Right lung (tissue), 2 donors: ENCODE measurements at regions not wholly inside any gene's neighbourhood (a gene's known extent, or its start where the extent isn't known, plus 50 kb on each side); places are given as distances from the start of the nearest gene placed in this dataset.
"Not testable (repeated sequence)": the region's sequence is repeated elsewhere in the genome, so short reads cannot be mapped to it uniquely, and the experiment has no call there.

Experiments used
- DNase-seq, 2 donors: peaks; one replicate each; pipeline ENCODE4 v3.0.0-alpha.2; 2013

DNA sequence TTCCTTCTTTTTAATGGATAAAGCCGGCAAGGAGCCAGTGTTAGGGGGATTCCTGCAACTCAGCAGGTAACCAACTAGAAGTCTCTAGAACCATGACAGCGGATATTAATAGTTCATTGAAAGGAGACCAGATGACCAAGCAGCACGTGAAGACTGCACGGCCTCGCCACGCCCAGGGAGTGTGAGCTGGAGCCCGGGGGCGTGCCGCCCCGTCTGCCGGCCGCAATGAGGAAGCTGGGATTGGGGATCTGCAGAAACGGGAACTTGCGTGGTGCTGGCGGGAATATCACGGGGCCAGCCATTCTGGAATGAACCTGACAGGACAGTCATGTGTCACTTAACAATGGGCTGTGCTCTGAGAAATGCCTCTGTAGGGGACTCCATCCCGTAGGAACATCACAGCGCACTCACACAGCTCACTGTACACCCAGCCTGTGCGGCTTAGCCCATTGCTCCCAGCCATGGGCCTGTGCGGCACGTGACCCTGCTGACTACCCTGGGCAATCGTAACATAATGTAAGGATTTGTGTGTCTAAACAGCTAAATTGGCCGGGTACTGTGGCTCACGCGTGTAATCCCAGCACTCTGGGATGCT lies 4092.8 kb upstream of the TPTE start:
- not testable (repeated sequence) for DNase-seq

DNA sequence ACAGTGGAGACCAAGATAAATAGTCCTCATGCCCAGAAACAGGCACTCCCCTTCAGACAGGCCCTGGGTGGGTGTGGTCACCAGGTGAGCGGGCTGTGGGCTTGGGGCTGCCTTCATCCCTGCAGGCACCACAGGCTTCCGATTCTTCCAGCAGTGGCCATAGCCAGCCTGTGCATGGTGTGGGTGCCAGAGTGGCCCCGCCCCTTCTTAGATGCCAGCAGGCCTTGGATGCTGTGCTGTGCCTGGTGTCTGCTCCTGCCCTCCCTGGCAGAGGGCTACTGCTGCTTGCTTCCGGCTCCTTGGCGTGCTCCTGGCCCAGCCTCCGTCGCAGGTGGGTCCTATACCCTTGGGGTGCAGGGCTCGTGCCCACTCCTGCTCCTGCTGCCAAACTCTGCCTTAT lies 4091.5 kb upstream of the TPTE start:
- DNase-seq = not testable (repeated sequence)

DNA sequence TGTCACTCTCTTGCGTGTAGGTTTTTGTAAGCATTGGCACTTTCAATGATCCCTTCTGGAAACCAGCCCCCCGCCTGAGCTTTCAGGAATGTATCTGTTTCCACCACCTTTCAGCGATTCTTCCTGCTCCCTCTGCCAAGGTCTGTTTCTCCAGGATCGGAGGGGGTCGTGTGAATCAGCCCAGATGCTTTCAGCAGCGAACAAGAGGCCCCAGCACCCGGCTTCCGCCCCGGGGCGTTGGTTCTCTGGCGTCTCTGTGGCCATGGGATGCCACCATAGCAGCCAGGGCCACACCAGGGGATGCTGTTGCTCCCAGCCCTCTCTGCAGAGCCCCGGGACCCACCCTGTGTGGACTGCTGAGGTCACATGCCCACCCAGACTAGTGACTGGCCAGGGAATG lies 4088.2 kb upstream of the TPTE start:
- DNase-seq = not testable (repeated sequence)

DNA sequence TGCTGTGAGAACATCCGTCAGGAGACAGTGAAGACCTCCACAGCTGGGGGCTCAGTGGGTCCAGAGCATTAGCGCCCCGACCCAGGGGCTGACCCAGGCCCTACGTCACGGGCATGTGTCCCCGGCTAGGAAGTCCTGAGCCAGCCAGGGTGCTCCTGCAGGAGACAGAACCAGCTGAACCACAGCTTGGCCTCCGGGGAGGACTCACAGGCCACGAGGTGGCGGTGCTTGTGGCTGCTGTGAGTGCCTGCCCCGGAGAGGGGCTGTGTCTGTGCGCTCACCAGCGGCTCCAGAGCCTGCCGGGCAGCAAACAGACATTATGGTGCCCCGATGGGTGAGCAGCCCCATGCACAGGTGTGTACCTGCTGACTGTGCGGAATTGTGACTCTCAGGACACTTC lies 4085.2 kb upstream of the TPTE start:
- DNase-seq = not testable (repeated sequence)

DNA sequence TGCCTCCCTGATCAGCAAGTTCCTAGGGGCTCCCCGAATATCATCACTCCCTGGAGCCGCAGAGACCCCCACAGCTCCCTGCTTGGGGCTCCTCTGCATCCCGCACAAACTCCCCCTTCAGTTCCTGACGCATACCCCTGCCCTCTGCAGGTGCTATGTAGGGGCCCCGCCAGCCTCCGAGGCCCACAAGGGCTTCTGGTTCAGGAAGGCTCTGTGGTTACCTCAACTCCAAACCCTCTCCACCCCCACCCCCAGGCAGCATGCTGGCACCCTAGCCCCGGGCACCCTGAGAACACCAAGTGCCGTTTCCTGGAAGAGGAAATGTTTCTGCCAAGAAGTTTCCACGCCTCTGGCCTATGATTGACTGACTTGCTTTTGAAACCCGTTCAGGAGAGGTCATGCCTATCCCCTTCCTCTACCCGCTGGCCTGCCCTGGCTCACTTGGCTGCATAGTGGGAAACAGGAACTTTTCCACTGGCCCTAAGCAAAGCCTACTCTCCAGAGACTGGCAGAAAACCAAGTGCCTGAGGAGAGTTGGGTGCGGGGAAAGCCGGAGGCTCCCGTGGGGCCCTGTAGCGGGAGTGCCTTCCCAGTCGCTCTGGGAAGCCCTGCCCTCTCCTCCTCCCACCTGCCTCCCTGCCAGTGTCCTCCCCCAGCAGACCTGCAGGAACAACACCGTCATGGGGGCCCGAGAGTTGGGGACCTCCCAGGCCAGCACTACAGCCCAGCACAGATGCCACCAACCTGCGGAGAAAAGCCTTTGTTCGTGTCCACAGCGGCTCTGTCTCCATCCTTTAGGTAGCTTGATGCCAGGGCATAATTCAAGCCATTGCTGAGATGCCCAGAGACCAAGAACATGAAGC lies 4084.2 kb upstream of the TPTE start:
- DNase-seq = not testable (repeated sequence)

DNA sequence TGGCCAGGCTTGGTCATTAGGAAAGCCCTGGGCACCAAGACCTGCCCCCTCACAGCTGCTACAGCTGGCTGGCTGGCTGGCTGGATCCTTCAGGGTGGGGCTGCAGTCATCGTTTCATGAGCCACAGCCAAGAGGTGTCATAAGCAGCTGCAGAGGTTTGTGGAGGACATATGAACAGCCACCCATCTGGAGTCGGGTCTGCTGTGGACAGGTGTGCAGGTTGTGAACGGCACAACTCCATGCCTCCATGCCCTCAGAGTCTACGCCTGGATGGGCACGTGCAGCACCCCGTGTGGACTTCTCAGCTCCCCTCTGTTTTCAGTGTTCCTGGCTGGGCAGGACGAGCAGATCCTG lies 4083.6 kb upstream of the TPTE start:
- not testable (repeated sequence) for DNase-seq

DNA sequence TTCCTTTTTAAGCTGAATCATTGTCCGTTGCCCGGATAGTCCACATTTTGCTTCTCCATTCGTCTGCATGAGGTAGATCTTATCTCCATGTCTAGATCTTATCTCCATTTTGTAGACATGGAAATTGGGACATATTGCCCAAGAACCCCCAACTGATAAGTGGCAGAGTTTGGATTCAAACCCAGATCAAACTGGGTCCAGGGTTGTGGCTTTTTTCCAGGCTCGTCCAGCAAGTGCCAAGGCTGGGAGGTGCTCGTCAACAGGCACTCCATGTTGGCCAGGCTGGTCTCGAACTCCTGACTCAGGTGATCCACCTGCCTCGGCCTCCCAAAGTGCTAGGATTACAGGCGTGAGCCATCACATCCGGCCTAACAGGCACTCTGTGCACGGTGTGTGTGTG lies 4082.3 kb upstream of the TPTE start:
- DNase-seq = not testable (repeated sequence)

DNA sequence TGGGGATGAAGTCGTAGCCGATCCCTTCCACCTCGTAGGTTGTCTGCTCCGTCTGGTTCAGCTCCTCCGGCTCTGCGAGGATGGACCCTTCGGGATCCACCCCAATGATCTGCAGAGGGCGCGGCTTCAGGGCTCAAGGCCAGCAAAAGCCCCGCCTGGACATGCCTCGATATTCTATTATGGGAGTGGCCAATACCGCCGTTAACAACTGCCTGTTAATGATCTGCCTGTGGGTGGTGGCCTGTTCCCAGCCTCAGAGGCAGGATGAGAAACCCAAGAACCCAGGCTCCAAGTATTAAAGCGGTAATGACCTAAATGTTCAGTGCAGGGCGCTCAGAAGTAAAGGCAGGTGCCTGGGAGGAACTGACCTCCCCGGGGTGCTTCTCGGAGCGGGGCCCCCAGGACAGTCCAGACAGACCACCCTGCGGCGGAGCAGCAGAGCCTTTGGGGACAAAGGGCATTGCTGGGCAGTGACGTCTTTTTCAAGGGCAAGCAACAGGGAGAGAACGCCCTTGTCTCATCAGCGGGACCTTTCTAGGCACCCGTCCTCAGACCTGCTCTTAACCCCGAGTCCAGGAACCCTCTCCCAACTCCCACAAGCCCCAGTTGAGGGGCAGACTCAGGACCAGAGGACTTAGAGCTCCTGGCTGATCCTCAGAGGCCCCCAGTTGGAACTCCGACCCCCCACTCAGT lies 4066.6 kb upstream of the TPTE start:
- DNase-seq = not testable (repeated sequence)

DNA sequence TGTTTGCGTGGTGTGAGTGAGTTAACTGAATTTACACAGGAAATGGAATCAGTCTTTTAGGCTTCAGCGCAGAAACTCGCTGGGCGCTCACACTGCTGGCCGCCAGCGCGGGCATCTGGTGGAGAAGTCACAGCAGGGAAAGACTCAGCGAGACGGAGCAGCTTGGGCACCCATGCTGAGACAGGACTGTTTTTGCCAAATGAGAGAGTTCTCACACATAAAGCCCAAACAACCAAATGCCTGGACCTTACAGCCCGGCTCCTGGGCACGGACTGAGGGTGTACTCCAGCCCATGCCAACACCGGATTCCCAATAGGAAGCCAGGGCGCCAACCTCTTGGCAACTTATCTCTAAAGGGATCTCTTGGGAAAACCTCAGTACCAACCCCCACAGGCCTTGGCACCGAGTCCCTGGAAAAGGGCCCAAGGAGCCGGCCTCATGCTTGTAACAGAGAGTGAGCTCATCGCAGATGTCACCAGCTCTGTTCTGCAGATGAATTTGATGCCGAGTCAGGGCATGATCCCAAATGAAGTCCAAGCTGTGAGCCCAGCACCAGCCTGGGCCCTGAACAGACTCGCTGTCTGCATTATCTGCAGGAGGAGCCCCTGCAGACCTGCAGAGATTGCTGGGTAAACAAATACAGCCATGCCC lies 4065.2 kb upstream of the TPTE start:
- DNase-seq = not testable (repeated sequence)

DNA sequence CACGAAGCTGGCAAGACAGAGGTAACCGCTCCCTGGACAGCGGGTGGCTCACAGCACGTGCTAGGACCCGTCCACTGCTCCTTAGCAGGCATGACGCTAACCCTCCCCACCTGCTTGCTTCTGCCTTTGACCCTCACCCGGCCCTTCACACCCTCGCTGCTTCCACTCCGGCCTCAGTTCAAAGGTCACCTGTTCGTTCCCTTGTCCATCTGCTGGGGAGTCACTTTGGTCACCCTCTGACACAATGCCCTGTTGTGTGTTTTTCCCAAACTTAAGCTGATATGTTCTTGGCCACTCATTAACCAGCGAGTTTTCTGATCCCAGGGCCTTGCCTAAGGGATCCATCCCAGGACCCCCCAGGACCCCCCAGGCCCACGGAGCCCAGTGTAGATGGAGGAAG lies 4061.6 kb upstream of the TPTE start:
- not testable (repeated sequence) for DNase-seq

DNA sequence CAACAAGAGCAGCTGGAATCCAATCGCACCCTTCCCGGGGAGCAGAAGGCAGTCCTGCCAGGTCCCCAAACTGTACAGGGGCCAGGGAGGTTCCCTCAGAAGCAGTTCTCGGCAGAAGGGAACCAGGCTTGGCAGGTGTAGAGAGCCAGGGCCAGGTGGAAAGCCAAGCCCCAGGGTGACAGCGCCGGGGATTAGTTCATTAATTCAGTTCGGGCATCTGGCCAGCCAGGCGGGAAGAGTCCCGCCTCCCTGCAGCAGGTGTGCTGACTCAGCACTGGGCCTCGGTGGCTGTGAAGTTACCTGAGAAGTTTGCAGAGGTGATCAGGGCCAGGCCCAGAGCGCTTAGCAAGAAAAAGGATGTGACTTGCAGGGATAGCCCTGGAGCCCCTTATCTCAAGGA lies 4060.0 kb upstream of the TPTE start:
- not testable (repeated sequence) for DNase-seq

DNA sequence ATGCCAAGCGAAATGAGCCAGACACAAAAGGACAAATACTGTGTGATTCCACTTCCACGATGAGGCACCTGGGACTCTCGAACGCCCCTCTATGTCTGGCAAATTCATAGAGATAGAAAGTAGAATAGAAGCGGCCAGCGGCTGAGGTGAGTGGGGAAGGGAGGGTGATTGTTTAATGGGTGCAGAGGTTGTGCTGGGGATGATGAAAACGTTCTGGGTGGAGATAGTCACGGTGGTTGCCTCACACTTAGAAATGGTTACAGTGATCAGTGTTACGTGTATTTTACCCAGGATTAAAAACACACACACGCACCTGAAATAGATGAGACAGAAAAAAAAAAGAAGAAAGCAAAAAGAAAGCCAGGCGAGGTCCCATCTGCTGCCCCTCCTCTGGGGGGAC lies 4057.0 kb upstream of the TPTE start:
- DNase-seq = not testable (repeated sequence)

DNA sequence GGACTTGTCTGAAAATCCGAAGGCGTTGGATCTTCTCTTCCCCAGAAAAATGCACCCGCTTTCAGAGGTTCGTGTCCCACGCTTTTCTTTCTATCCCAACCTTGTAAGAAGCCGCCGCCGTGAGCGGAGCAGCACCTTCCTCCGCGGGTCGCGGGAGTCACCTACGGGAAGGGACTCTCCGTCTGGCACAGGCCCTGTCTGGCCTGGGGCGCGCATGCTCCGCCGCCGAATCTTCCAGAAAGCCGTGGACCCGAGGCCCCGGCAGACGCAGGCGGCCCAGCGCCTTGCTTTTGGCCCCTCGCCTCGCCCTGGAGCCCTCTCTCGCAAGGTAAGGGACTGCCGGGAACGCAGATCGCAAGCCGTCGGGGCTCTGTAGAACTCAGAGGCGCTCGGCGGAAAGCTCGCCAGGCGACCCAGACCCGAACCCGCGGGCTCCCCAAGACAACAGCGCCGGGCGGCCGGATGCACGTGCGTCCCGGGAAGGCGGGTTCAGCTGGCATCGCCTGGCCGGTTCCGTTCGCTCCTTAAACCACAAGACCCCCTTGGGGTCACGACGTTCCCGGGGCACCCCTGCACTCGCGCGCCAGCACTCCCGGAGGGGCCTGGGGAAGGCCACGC lies 4055.2 kb upstream of the TPTE start:
- DNase-seq = not testable (repeated sequence)

DNA sequence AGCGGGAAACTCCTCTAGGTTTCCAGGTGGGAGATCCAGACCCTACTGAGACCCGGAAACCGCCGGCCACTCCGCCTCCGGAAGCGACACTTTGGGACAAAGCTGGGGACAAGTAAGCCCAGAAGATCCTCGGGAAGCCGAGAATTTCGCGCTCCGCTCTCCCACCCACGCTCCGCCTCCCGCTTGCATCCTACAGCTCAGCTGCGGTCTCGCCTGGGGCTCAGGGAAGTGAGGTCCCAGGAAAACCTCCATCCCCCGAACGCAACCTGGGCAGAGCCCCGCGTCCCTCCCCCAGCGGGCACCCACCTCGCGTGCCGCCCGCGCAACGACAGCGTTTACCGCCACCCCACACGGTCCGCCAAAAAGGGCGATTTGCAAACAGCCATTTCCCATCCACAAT lies 4054.7 kb upstream of the TPTE start:
- not testable (repeated sequence) for DNase-seq

DNA sequence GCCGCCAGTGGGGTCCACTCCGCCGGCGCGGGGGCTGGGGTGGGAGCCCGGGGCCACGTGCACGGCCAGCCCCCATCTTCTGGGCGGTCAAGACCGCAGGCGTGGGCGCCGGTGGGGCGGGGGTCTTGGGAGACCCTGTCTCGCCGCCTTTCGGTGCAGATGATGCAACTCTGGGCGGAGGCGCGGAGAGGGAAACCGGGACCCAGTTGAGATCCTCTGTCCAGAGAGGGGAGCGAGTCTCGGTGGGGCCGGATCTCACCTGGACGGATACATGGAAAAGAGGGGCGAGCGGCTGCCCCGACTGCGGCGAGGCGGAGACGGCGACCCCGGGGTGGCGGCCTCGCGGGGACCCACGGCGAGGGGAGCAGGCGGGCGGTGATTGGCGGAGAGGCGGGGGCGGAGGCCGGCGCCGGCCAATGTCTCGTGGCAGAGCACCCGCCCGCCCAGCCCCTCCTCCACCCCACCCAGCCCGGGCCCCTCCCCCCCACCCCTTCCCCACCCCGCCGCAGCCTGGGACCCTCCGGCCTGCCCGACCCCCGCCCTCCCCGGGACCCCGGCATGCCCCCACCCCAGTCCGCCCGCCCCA lies 4054.1 kb upstream of the TPTE start:
- not testable (repeated sequence) for DNase-seq

DNA sequence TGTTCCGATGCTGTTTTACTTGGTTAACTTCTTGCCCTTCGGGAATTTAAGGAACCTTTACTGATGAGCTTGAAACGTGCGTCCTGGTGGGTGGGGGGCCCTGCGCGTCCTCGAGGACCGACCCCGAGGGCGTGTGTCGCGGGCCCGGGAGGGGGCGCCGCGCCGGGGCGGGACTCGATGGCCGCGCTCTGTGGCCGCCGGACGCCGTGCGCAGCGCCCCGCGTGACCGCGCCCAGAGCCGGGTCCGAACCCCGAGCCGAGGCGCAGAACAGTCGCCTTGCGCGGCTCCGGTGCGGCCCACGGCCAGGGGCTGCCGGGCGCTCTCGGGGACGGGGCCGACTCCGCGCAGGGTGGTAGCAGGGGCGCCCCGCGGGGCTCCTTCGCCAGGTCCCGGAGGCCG lies 4053.5 kb upstream of the TPTE start:
- DNase-seq = not testable (repeated sequence)

DNA sequence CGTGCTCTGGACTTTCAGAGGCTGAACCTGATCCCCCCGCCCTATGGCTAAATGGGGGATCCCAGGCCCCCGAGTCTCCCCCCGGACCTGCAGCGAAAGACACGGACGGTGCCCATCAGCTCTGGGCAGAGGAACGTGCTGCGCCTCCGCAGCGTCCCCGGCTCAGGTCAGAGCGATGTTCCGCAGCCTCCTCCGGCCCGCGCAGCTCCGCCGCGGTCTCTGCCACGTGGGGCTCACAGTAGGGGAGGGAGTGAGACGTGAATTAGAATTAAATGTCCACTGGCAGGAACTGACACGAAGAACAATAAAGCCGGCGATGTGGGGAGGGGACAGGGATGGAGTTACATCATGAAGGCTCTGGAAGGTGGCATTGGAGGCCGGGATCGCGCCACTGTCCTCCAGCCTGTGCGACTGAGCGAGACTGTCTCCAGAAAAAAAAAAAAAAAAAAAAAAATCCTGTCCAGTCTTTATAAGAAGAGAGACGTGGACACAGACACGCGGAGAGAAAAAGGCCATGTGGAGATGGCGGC lies 4053.0 kb upstream of the TPTE start:
- not testable (repeated sequence) for DNase-seq

DNA sequence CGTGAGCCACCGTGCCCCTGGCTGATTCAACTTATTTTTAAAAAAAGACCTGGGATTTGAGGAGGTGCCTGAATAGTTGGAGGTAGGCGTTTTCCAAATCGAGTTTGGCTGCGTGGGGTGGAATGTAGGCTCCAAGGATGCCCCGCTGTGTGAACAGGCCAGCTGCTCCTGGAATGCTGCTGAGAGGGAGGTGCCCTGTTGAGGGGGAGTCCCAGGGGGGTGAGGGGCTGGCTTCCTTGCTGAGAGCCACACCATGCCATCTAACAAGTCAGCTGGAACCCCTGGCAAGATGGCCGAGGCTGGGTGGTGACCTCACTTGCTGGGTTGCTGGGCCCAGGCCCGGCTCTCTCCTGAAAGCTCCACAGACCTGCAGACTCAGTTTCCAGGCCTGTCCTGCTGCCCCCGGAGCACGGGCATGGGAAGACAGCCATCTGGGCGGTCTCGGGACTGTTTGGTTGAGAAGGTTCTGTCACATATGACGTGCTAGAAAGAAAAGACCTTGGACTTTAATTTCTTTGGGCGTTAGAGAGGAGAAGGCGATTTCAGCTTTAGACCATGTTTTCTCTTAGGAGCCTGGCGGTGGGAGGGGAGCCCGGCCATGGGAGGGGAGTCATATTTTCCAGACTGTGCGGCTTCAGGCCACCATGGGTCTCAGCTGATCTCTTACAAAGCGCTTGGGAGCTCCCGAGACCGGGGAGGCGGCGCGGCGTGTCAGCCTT lies 4047.0 kb upstream of the TPTE start:
- not testable (repeated sequence) for DNase-seq

DNA sequence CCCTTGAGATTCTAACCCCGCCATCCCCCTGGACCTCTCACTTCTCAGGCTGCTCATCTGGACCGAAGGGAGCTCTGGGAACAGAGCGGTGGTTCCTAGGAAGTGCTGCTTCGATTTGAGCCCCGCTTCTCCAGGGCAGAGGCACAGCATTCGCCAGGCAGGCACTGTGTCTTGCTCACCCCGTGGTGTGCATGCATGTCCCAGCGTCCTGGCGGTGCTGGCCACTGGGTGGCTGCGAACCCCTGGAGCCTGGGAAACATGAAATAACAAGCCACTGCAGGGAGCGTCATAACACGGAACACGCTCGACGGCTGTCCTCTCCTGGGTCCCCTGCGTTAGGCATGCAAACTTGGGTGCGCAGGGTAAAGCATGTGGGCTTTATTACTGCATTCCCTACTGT lies 4040.3 kb upstream of the TPTE start:
- DNase-seq = not testable (repeated sequence)

DNA sequence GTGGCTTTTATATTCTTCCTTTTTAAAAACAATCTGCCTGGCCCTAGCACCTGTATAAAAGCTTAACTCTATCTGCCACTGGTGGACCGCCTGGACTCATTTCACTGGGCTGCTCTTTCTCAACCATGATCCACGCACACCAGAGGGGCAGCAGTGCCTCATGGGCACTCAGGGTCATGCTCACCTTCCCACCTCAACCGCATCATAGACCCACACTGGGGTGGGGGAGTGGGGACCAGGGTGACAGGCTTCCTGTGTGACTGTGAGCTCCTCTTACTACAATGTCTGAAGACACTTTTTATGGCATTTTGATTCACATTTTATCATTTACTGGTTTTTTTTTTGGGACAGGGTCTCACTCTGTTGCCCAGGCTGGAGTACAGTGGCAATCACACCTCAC lies 4038.8 kb upstream of the TPTE start:
- not testable (repeated sequence) for DNase-seq
